HuH-7 (cell line): ENCODE measurements at regions not wholly inside any gene's neighbourhood (a gene's known extent, or its start where the extent isn't known, plus 50 kb on each side); places are given as distances from the start of the nearest gene placed in this dataset.
"Not testable (repeated sequence)": the region's sequence is repeated elsewhere in the genome, so short reads cannot be mapped to it uniquely, and the experiment has no call there.

Source experiments
- DNase-seq: peaks from one replicate; pipeline ENCODE4 v3.0.0; 2011; ENCODE audit warnings: low spot score

DNA sequence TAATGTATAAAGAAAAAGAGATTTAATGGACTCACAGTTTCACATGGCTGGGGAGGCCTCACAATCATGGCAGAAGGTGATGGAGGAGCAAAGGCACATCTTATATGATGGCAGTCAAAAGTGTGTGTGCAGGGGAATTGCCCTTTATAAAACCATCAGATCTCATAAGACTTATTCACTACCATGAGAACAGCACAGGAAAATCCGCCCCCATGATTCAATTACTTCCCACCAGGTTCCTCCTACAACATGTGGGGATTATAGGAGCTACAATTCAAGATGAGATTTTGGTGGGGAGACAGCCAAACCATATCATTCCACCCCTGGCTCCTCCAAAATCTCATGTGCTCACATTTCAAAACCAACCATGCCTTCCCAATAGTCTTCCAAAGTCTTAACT is 82.5 kb upstream of the ANKRD1 start:
- DNase-seq: not testable (repeated sequence)

DNA sequence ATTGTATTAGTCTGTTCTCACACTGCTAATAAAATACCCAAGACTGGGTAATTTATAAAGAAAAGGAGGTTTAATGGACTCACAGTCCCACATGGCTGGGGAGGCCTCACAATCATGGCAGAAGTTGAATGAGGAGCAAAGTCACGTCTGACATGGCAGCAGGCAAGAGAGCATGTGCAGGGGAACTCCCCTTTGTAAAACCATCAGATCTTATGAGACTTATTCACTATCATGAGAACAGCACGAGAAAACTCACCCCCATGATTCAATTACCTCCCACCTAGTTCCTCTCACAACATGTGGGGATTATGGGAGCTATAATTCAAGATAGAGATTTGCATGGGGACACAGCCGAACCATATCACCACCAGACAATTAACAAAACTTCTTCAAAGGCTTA is 84.4 kb upstream of the ANKRD1 start:
- not testable (repeated sequence) for DNase-seq

DNA sequence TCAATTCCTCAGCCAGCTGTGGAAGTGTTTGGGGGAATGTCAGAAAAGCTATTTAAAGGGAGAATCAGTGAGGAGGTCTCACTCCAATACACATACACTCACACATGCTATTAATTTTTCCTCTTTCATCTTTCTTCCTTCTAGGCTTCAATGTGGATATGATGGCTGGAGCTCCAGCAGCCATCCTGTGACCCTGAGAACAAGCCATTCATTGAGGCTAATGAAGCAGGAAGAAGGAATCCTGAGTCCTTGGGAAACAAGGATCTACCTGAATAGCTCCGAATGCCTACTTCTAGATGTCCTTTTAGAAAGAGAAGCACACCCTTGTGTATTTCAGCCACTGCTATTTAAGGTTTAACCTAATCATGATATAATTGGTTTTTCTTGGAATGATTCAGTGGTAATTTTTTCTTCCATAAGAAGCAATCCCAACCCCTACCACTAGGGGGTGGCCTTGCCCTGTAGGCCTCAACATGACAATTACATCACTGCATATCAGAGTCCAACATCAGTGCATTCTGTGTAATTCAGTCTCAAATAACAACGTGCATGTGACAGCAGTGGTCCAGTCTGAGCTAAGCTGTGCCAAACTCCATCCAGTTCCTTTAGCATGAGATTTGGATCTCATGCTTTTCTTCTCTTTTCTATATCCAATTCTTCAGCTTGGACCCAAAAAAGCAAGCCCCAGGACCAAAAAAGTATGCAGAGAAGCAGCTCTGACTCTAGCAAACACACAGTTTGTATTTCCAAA is 85.3 kb upstream of the ANKRD1 start:
- DNase-seq: peak; percentile 12

DNA sequence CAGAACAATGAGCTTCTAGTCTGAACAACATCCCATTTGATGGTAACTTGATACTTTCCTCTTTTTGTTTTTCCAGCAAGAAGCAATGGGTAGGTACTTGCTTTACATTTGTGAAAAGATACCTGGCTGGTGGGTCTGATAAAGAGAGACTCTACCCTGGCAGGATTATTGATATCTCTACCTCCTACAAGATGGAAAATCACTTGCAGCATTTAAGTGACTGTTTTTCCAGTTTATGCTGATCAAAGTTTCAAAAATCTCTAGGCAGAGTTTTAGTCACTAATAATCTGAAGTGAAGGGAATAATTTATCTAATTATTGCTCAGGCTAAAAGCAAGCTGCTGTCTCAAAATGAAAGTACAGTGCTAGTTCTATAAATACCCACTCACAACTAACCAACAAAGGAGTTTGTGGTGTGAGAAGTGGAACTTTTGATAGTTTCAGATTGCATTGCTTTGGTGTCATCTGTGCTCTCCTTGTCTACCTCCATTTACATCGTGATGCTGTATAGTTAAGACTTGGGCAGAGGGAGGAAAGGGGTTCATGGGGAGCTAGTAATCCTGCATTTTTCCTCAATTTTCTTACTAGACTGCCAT is 86.0 kb upstream of the ANKRD1 start:
- DNase-seq: no peak

DNA sequence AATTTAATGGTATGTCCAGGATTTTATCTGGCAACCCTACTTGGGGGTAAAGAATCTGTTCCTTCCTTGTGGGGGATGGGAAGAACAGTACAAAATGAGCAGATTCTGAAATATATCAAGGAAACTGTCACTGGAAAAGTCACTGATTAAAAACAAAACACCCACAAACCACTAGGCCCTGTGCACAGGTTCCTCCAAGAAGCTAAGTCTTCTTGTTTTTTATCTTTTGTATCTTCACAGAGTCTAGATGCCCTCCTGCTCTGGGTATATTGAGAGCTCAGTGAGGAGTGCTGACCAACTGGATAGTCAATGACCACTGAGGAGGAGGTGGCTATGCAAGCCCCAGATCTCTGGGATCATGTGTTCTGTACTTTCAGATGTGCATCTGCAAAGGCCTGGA is 86.8 kb upstream of the ANKRD1 start:
- no peak for DNase-seq

DNA sequence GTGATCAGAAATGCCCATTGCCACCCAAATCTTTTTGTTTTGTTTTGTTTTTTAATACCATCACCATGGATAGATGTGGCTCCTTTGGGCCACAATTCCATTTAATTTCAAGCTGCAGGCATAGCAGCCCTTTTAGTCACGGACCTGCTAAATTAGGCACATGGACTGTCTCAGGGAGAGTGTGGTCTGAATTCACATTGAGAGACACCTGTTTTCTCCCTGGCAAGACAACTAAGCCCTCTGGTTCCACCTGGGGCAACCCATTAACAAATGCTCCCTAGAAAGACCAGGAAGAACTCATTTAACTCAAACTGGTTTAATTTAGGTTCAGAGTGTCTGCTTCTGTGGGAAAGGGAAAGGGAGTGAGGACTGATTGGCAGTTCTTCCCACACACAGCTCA is 88.2 kb upstream of the ANKRD1 start:
- no peak for DNase-seq

DNA sequence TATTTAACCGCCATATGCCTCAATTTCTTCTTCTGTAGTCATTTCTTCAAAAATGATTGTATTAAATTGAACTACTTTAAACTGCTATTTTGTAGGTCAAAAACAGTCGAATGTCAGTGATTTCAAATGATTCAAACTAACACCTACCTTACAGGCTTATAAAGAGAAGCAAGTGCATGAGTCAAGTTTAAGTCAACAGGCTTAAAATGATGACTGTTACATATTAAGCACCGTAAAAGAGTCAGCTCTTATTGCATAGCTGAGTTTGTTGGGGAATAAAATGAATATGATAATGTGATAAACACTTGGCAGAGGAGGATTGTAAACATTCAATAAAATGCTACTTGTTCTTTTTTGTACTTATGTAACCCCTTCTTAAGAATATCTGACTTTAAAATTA is 90.1 kb upstream of the ANKRD1 start:
- no peak for DNase-seq

DNA sequence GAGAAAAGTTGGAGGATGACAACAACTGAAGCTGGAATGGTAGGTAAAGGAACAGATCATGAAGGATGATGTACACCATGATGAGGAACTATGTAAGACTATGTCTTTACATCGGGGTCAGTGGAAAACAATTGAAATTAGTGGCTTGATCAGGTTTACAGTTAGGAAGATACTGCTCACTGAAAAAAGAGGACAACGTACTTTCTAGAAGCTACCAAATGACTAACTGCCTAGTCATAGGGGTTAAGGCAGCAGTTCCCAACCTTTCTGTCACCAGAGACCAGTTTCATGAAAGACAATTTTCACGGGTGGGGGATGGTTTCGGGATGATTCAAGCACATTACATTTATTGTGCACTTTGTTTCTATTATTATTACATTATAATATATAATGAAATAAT is 91.6 kb upstream of the ANKRD1 start:
- no peak for DNase-seq

DNA sequence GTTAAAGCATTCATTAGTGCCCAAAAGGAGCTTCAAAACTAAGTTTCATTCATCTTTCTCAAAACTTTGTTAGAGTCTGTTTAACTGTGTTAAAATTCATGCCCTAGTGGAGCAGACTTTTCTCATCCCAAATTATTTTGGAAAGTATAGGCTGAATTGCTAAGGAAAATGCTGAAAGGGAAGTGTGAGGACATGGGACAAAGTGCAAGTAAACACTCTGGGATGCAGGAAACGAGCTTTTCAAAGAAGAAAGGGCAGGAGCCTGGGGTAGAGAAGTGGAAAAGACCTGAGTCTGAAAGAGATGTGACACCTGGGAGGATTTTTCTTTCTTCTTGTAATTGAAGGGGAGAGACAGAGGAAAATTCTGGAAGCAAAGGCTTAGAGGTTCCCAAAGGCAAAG is 93.1 kb upstream of the ANKRD1 start:
- no peak for DNase-seq

DNA sequence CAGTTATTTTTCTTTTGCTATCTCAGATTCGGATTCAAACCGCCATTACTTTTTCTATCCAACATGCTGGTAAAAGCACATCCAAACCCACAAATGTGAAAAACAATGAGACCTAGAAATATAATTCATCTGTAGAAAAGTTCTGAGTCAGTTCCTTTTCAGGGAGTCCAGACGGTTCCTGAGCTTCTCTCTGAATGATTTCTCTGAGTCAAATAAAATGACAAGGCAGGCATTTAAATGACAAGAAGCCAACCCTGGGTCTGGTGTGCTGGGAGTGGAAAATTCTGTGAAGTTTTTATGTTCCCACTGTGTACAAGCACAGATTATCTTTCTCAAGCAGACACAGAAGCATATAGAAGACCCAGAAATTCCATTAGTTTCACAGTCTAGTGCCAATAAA is 96.3 kb upstream of the ANKRD1 start:
- DNase-seq: no peak

DNA sequence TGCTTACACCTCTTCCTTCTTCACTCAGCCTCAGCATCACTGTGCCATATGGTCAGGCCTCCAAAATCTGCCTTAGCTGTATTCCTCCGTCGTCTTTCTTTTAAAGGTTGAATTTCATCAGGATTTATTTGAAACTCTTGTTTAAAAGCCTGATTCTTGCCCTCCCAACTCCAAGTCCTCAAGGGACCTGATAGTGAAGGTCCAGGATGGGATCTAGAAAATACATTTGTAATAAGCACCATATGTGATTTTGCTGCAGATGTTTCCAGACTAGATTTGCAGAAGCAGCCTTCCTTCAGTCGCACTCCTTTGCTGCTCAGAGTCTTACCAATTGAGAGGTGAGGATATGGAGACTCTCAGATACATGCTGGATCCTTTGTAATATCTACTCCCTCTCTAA is 101.0 kb upstream of the ANKRD1 start:
- no peak for DNase-seq

DNA sequence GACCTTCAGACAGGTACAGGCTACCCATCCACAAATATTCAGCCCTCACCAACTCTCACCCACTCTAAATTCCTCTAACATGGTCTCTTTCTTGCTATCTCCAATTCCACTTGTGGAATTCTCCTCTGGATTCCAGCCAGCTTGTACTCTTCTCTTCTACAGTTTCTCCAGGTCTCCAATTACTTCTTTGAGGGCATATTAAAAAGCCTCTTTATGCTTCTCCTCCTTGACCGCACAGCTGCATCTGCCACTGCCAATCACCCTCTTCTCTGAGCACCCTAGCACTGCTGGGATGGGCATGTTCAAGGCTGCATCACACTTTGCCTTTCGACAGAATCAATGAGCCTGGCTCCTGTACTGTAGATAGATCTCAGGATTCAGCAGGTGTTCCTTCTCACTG is 101.5 kb upstream of the ANKRD1 start:
- no peak for DNase-seq

DNA sequence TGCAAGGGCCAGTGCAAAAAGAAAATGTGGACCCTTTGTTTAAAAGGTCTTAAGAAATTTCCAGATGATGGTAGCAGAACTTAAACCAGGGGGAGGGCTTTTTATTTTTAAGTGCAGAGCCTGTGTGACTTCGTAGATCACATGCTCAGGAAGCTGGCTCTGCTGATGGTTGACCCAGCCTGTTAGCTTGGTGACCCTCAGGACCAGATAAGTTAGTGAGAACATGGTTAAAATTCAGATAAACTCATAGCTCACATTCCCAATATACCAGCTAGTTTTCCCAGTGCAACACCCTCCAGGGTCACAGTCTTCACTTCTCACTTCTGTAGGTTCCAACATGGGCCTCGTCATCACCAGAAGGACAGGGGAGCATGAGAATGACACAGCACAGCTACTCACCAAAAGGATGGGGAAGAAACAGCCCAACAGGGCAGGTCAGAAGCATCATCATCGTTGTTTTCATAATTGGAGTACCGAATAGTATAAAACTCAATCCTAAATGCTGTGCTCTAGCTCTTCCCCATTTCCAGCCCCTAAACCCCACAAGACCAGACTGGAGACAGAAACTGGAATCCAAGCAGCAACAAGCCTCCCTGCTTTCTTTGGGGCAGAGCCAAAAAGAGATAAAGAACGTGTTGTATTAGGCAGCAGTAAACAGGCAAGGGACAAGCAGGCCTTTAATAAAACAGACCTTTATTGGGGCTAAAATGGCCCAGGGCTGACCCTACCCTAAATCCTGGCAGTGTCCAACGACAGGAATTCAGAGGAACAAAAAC is 102.2 kb upstream of the ANKRD1 start:
- DNase-seq: no peak

DNA sequence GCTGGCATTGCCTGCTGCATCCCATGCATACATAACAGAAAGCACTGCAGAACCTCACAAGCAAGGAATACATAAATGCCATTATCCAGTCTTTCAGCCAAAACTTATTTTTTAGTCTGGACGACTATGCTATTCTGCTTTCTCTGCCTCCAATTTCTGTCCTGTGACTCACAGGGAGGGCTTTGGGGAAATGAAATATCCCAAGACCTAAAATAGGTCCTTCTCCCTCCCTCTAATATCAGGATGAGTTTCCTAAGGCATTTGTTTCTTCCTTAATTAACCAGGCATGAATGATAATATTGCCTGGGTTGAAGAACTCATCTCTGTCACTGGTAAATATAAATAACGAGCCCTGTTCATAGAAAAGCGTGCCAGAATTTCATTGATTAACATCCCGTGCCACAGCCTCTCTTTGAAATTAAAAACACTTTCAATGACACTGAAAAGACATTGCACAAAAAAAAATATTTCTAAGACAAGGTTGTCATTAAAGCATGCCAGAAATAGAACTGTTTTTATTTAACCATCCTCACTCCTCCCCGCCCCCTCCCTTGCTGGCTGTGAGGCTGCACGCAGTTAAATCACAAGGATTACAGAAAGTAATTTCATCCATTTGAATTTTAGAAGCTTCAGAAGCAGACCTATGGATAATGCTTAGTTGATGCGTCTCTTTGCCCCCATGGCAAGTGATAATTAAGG is 103.0 kb upstream of the ANKRD1 start:
- no peak for DNase-seq

DNA sequence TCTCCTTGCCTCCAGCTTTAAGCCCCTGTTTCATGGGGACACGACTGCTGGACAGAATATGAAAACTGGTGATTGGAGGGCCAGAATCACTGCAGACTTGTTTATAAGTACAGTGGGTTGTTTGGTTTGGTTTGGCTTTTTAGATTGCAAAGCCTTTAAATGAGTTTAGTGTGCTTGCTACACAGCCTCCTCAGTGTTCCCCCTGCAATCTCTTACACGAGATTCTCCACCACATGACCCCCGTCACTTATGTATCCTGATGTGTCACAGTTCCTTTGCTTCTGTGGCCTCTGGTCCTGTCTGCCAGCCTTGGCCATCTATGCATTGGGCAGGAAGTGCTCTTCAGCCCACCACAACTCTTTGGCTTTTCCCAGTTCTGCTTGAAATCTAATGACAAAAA is 103.7 kb upstream of the ANKRD1 start:
- DNase-seq: no peak

DNA sequence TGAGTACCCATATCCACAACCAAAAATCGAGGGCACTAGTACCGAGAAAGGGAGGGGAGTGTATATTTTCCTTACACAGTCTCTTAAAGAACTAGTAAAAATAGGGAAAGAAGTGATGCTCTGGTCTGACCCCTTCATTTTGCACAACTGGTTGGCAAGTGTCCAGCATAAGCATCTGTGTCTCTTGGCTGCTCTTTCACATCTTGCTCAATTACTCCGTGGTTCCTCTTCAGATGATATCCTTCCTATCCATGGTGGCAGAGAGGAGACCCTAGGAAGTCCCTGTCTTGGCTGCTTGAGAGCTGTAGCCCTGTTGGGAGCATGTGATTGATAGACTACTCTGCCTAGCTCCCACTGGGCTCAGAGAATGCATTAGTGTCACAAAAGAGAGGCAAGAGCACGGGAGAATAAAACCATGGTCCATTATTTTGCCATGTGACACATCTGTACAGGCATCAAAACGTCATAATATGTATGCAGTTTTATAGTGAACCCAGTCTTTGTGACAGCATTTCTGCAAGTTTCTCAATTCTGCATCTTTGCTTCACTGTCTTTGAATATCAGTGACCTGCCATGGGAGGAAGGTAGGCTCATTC is 111.8 kb upstream of the ANKRD1 start:
- DNase-seq: no peak

DNA sequence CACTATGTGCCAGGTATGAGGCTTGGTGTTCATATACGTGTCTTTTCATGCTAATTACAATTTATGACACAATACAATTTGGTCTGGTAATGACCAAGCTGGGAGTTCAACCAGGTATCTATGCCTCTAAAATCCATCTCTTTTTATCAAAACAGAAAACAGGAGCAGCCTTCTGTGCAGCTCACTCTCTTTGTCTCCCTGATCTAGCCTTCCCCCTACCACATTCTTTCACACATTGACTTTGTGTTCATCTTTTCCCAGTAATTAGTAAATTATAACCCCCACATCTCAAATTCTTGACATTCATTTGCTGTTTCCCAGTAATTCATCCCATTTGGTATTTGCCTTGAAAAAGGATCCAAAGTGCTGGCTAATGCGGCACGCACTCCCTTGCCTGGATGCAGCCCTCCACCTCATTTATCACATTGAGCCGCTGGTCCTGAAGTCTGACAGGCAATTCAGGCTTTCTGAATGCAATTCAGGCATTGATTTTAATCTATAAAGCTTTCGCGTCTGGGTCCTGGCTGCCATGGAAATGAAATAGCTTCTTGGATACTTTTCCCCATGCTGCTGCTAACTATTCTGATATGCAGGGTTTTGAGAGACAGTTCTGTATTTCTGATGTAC is 112.5 kb upstream of the ANKRD1 start:
- DNase-seq: no peak

DNA sequence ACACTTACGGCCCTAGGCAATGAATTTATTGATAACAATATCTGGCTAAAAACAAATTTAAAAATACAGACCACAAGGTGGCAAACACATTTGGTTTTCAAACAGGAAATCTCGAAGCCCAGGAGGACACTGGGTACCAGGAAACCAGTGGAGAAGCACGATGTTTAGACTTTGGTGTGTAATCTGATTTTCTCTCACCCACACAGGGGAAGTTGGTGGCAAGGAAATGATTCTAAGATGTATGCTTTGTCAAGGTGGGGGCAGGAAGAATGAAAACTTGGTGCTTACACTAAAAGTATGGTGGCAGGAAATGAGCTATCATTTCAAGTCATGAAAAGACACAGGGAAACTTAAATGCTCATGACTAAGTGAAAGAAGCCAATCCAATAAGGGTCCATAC is 113.2 kb upstream of the ANKRD1 start:
- DNase-seq: no peak

DNA sequence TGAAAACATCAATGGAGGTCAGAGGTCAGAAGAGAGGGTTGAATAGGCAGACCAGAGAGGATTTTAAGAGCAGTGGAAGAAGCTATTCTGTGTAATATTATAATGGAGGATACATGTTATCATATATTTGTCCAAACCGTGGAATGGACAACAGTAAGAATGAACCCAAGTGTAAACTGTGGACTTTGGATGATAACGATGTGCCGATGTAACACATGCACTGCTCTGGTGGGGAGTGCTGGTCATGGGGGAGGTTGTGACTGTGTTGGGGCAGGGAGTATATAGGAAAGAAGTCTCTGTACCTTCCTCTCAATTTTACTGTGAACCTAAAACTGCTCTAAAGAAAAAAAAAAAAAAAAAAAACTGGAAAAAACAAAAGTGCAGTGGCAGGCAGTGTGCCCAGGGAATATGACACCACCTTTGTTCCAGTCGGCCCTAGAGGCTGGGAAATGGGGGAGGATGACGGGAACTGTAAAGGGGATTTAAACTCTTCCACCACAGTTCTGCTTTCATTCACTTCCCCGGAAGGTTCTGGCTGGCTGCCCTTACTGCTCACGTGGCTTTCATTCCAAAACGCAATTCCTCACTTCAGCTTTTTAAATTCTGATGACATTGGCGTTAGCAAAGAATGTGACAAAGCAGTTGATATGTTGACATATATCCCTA is 113.7 kb upstream of the ANKRD1 start:
- DNase-seq: no peak

DNA sequence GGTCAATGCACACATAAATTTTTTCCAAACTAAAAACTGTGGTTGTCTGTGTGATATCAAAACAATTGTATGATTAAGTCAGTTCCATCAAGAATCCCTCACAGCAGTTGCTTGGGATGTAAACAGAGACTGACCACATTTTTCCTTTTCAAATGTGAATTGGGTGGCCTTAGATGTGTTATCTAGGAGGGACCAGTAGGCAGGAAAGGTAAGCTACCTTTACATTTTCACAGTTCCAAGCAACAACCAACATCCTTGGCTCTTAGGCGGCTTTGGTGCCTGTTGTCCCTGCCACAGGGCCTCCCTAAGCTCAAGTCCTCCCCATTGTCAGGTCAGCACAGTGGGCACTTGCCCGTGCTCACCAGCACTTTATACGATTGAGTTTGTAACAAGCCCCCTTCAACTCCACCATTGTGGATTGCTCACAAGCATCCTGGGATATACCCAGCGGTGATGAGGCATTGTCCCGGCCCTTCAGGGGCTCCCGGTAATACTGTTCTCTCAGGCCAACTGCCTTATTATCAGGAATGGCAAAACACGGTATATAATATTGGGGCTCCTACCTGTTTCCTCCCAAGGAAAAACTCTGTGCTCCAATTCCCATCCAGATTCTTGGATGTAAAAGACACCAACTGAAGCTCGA is 114.9 kb upstream of the ANKRD1 start:
- DNase-seq: no peak
